GM19468 (cell line): ENCODE measurements at regions not wholly inside any gene's neighbourhood (a gene's known extent, or its start where the extent isn't known, plus 50 kb on each side); places are given as distances from the start of the nearest gene placed in this dataset.

Source experiments
- ATAC-seq: cut with Tn5 transposase; IDR thresholded peaks from one replicate; pipeline ENCODE4 v1.9.1; 2021; ENCODE audit warnings: mild to moderate bottlenecking, moderate library complexity, moderate number of reproducible peaks; ENCODE audit not compliant: unreplicated experiment; ENCODE audit errors: extremely low read depth

- ATAC-seq = no peak
Measured at GRCh38 chr6:110033101-110033500, 55.0 kb downstream of the GPR6 start.

- no peak for ATAC-seq
Measured at GRCh38 chr6:110033749-110034666, 55.9 kb downstream of the GPR6 start.

- ATAC-seq = no peak
Measured at GRCh38 chr6:110034667-110035036, 56.5 kb downstream of the GPR6 start.

GRCh38 chr6:110035321-110035720 lies 57.2 kb downstream of the GPR6 start:
- no peak for ATAC-seq

- no peak for ATAC-seq
Measured at GRCh38 chr6:110036408-110037302, 58.5 kb downstream of the GPR6 start.

GRCh38 chr6:110037726-110038295 lies 59.7 kb downstream of the GPR6 start:
- ATAC-seq = no peak

- ATAC-seq = peak; percentile 77
Measured at GRCh38 chr6:110039364-110039980, 61.4 kb downstream of the GPR6 start.

- ATAC-seq = no peak
Measured at GRCh38 chr6:110039981-110040383, 61.9 kb downstream of the GPR6 start.

GRCh38 chr6:110040716-110041115 lies 62.6 kb downstream of the GPR6 start:
- ATAC-seq = no peak

GRCh38 chr6:110041126-110041525 lies 63.0 kb downstream of the GPR6 start:
- no peak for ATAC-seq

GRCh38 chr6:110041830-110042229 lies 63.7 kb downstream of the GPR6 start:
- ATAC-seq = no peak

GRCh38 chr6:110042670-110043296 lies 64.7 kb downstream of the GPR6 start:
- ATAC-seq = no peak

- no peak for ATAC-seq
Measured at GRCh38 chr6:110043366-110043994, 65.4 kb downstream of the GPR6 start.

GRCh38 chr6:110044096-110044495 lies 66.0 kb downstream of the GPR6 start:
- ATAC-seq = no peak

- no peak for ATAC-seq
Measured at GRCh38 chr6:110044622-110045021, 66.5 kb downstream of the GPR6 start.

GRCh38 chr6:110048221-110048875 lies 70.2 kb downstream of the GPR6 start:
- ATAC-seq = no peak

GRCh38 chr6:110049696-110050439 lies 71.8 kb downstream of the GPR6 start:
- no peak for ATAC-seq
